HG02642 (cell line): ENCODE measurements at regions not wholly inside any gene's neighbourhood (a gene's known extent, or its start where the extent isn't known, plus 50 kb on each side); places are given as distances from the start of the nearest gene placed in this dataset.

Experiments
- ATAC-seq: cut with Tn5 transposase; IDR thresholded peaks from one replicate; pipeline ENCODE4 v1.9.1; 2021; ENCODE audit warnings: mild to moderate bottlenecking; ENCODE audit not compliant: unreplicated experiment, poor library complexity

GRCh38 chr4:128378668-128379067 is 91.1 kb upstream of the PGRMC2 start:
- ATAC-seq = no peak

GRCh38 chr4:128376958-128377357 is 89.3 kb upstream of the PGRMC2 start:
- no peak for ATAC-seq

GRCh38 chr4:128376303-128376702 is 88.7 kb upstream of the PGRMC2 start:
- ATAC-seq = no peak

GRCh38 chr4:128373628-128374027 is 86.0 kb upstream of the PGRMC2 start:
- no peak for ATAC-seq

DNA sequence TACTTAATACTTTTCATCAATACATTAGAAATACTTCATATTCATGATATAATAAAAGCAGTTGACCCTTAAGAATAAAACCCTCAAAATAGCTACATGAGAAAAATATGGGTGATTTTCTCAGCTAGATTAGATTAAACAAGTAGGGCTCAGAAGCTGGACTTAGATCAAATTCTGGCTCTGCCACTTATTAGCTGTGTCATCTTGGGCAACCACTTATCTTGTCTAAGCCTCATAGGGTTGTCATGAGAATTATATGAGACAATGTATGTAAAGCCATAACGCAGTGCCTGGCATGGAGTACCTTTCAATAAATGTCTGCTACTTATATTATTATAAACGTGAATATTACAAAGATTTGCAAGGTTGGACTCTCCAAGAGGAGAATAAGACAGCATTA is 84.3 kb upstream of the PGRMC2 start:
- no peak for ATAC-seq

DNA sequence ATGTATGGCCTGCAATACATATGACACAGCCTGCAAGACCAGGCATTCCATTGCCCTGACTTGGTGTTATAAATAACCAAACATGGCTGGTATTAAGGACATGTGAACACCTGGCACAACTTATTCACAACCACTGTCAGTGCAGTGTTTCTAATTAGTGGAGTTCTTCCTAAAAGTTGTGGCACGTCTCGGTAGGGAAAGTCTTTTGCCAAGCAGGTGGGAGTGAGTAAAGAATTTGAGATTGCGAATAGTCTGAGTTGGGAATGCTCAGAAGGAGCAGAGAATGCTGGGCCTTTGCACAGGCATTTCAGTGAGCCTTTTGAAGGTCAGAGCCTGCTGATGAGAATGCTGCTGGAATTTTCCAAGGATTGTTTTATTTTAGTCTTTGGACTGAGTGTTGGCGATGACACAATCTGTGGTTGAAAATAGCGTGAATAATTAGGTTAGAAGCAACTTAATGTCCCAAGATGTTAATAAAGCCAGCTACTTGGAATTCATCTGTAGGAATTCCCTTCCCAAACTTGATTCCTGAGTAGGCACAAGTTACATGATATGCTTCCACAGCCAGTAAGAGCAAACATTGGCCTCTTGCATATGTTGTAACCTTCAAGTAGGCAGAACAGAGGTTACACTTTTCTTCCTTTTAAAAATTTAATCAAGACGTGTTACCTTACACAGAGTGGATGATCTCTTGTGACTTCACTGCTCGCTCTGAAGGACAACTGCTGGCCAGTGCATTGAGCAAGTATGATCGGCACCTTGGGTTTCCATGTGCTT is 83.6 kb upstream of the PGRMC2 start:
- ATAC-seq = no peak

DNA sequence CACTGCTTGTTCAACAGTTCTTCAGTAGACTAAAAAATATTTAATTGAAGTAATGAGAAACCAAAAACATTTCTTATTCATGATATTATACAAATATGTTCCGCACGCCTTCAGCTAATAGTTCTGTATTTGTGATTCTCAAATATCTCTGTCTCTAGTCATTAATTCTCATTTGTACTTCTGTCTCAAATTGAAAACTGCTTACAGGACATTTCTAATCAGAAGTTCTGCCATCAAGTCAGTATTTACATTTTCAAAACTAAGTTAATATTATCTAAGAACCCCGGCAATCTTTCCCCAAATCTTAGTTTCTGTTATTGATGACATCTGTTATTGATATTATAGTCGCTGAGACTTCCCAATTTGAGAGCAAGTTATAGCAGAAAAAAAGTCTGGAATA is 78.6 kb upstream of the PGRMC2 start:
- no peak for ATAC-seq

DNA sequence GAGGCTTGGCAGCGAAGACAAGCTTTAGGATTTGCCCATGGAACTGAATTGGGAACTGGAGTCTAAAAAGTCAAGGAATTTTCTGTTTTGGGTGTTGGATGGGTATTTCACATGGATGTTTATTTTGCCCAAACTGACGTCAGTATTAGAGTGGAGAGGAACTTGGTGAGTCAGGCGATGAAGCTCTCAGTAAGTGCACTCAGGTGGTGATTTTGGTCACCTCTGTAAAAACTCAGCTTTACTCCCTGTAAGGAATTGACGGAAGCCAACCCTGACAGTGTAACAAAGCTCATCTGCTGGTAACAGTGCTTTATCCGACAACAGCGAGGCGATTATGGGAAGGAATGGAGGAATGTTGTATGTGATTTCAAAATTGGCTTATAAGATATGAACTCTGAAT is 77.0 kb upstream of the PGRMC2 start:
- ATAC-seq = no peak

DNA sequence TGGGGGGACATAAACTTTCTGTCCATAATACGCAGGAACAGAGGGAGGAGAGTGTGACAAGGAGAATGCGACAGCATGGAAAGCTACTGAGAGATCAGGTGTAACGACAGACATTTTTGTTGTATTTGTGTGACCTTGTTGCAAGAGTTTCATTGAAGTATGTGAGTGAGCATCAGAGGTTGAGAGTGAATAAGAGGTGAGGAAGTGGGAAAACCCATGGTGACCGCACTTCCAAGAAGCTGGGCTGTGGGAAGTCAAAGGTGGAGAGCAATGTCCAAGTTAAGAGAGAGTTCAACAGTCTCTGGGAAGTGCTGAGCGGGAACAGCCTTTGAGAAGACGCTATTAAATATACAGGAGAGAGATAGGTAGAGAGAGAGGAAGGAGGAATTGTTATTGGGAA is 76.4 kb upstream of the PGRMC2 start:
- ATAC-seq = no peak

DNA sequence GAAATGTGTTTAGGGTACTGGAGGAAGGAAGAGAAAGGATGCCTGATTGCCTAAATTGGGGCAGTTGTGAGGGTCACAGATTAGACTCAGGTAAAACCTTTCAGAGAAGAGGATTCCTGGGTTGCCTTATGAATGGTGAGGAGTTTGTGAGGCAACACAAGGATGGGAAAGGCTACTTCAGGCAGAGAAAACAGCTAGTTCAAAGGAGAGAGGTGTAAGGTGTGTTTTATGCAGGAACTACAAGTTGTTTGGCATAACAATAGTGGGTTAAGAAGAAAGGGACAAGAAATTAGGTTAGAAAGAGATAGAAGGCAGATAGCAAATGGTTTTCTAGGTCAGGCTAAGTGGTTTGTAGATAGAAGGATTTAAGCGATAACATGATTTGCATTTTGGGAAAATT is 75.1 kb upstream of the PGRMC2 start:
- ATAC-seq = no peak

GRCh38 chr4:128359422-128359821 is 71.8 kb upstream of the PGRMC2 start:
- no peak for ATAC-seq

DNA sequence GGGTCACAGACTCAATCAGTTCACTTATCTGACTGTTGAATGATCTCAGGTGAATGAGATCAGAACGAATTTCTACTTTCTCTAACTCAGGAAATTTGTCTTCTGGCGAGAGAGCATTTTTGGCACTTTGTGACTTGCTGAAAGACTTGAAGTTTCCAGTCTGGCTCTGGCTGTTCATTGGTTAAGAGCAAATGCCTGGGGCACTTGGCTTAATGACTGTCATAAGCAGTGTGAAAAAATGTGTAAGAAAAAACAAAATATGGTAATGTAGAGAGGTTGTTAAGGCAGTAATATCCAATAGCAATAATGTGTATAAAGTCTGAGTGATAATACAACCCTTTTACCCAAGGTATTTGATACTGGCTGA is 71.3 kb upstream of the PGRMC2 start:
- ATAC-seq = no peak

DNA sequence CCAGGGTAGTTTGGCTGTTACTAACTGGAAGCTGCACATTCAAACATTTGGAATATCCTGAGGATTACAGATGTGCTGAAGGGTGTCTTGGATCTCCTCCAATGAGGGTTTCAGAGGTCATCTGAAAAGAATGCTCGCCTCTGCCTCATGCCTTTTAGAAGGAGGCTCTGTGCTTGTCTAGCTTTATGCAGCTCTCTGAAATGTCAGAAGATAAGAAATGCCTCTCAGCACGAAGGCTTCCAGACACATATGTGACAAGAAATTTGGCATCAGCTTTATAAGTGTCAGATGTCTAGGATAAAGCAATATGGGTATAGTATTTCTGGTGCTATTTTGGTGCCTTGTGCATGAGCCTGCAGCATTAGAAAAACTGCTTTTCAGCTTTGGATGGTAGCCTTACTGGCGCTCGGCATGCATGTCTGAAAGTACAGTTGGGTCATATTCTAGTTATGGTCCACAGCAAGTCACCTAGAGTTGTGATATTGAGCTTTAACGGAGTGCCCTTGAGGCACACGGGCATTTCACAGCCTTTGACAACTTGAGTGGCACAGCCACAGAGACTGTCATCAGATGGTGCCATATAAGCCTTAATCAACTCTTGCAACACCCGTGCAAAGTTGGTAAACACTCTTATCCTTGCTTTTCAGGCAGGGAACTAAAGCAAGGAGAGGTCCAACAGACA is 70.8 kb upstream of the PGRMC2 start:
- ATAC-seq = no peak

DNA sequence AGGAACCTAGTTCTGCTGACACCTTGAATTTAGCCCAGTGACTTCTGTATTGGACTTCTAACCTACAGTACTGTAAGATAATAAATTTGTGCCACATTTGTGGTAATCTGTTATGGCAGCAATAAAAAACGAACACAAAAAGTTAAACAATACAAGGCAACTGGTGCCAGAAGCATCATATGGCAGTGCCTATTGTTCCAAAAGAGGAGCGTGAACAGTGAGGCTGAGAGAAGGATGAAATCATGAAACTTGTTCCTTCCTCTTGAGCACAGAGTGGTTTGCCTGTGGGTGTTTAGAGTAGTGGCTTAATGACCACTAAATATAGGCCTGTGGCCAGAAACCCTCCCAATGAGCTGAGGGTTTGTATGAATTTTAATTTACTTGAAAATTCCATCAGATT is 69.7 kb upstream of the PGRMC2 start:
- ATAC-seq = no peak

DNA sequence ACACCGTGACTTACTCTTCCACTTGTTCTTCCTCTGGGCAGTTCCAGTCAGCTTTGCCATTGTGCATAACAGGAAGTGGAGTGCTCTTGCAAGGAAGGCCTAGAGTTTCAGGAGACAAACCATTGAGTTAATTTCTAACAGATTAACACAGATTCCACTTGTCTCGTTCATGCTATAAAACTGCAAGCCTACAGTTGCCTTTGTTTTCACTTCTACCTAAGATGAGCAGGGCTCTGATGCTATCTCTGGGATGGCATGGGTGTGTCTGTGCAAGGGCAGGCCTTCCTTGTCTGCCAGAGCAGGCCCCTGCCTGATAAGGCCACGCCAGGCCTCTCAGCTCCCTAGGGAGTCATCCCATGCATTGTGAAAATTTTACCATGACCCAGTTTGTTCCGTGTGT is 67.7 kb upstream of the PGRMC2 start:
- ATAC-seq = peak; percentile 60

GRCh38 chr4:128354205-128354821 is 66.7 kb upstream of the PGRMC2 start:
- no peak for ATAC-seq

- ATAC-seq = no peak
Observed at GRCh38 chr4:128353791-128354190, 66.2 kb upstream of the PGRMC2 start.

DNA sequence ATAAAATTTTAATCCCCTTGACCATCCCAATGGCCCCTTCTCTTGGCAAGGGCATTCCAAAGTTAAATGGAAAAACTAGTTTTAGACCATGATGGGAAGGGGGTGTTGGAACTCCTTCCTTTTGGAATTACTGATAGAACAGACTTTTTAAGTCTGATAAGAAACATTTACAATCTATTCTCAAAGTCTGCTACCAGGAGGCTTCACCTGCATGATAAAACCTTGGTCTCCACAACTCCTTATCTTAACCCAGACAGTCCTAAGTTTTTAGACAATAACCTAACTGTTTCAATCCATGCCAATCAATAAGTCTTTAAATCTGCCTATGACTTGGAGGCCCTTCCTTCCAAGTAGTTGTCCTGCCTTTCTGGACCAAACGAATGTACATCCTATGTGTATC is 63.9 kb upstream of the PGRMC2 start:
- ATAC-seq = no peak

- ATAC-seq = no peak
Observed at GRCh38 chr4:128350449-128351045, 62.9 kb upstream of the PGRMC2 start.

- ATAC-seq = no peak
Observed at GRCh38 chr4:128349921-128350320, 62.3 kb upstream of the PGRMC2 start.

DNA sequence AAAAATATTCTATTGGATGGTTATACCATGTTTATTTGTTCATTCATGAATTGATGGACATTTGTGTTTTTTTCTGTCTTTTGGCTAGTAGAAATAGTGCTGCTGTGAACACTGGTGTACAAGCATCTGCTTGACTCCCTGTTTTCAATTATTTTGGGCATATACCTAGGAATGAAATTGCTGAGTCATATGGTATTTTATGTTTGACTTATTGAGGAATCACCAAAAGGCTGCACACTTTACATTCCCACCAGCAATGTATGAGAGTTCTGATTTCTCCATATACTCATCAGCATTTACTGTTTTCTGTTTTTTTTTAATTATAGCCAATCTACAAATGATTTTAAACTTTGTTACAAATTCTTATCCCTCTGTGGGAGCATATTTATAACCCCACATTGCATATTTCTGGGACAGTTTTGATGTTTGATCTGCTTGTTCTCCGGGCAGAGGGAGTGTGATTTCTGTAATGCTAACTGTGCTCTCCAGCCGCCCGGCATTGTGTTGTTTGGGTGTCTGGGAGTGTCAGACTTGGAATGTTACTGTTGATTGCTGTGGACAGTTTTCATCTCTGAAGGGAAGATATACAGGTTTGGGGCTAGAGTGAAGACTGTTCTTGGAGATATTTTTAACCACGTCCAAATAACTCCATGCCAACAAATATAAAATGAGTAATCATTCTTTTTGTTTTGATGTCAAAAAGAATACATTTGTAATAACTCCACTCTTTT is 60.5 kb upstream of the PGRMC2 start:
- no peak for ATAC-seq
